ENCODE measurements at regions not wholly inside any gene's neighbourhood (a gene's known extent, or its start where the extent isn't known, plus 50 kb on each side); places are given as distances from the start of the nearest gene placed in this dataset.

GRCh38 chr13:68940049-68940448, 1167.6 kb upstream of the ATXN8OS start:
- TF ChIP-seq CTCF (IDR thresholded peaks at IDR 0.05; ENCODE audit: low read length) (no peak), EZH2 (optimal IDR thresholded peaks at IDR 0.05; ENCODE audit: low read depth, low read length) (no peak), EZH2phosphoT487 (IDR thresholded peaks at IDR 0.05; ENCODE audit: low read length) (no peak)
